ENCODE measurements at regions not wholly inside any gene's neighbourhood (a gene's known extent, or its start where the extent isn't known, plus 50 kb on each side); places are given as distances from the start of the nearest gene placed in this dataset.
"Not testable (repeated sequence)": the region's sequence is repeated elsewhere in the genome, so short reads cannot be mapped to it uniquely, and the experiment has no call there.

DNA sequence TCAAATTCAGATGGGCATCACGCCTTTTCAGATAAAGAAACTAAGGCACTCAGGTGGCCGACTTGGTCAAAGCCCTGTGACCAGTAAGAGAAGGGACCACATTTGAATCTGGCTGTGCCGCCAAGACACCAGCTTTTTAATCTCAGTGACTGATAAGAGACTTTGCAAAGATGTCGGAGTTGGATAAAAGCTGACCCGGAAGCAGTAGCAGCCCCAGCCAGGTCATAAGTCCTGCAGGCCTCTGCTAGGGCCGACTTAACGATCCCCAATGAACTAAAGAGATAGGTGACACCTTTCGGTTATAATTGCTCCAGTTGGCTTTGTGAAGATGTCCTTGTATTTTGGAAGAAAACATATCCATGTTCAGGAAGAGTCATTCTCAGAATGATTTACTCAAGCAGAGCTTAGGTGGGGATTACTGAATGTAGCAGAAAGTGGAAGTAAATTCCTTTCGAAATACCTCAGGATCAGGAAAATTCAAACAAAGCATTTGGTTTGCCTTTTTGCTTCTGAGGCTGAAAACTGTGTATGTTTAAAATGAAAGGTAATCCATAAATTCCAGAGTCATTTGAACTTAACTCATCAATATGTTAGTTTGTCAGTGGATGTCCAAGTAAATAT is 164.2 kb upstream of the PITRM1 start:
- Mint-ChIP-seq H3K27ac (no peak overlapping the region), H3K9me3 (no peaks in the 10 kb centered on the region), H3K4me1 (no peaks in the 10 kb centered on the region), H3K36me3 (ENCODE audit: low read depth) (no peaks in the 10 kb centered on the region), H3K27me3 (peaks cover 15% of the 10 kb centered on the region), H3K4me3 (no peak overlapping the region)
- intact Hi-C loops (cut with micrococcal nuclease): no loop called here
- no peak for DNase-seq

GRCh38 chr10:3333426-3333825 is 160.8 kb upstream of the PITRM1 start:
- no peaks in the 10 kb centered on the region for H3K36me3 Mint-ChIP-seq (ENCODE audit: low read depth)
- no peaks in the 10 kb centered on the region for H3K9me3 Mint-ChIP-seq
- peaks cover 4% of the 10 kb centered on the region for H3K27me3 Mint-ChIP-seq
- no peak for DNase-seq
- intact Hi-C loops (cut with micrococcal nuclease): no loop called here
- H3K4me1 Mint-ChIP-seq: no peaks in the 10 kb centered on the region
- no peak overlapping the region for H3K4me3 Mint-ChIP-seq
- H3K27ac Mint-ChIP-seq: no peak overlapping the region

DNA sequence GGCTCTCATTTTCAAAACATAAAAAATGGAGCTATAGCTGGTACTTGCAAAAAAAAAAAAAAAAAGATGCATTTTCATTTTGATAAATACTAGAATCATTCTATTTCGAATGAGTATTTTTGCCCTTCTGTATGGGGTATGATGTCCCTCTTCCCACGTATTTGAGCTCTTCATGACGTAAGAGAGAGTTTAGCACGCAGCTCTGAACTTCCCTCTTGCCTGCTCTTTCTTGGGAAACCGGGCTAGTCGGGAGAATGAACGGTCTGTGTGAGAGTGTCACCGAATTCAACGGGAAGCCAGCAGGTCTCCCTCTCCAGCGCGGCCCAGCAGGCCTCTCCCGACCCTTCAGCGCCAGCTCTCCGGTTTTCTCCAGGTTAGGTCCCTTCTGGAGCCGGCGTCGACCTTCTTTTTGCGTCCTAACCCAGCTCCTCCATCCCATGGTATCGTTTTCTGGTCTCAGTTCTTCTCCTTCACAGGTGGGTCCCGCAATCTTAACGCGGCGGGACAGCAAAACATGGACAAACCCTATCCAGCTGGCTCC is 159.2 kb upstream of the PITRM1 start:
- H3K27ac Mint-ChIP-seq: no peak overlapping the region
- H3K4me1 Mint-ChIP-seq: no peaks in the 10 kb centered on the region
- peaks cover 12% of the 10 kb centered on the region for H3K27me3 Mint-ChIP-seq
- H3K9me3 Mint-ChIP-seq: no peaks in the 10 kb centered on the region
- no peak overlapping the region for H3K4me3 Mint-ChIP-seq
- intact Hi-C loops (cut with micrococcal nuclease): no loop called here
- DNase-seq: no peak
- H3K36me3 Mint-ChIP-seq (ENCODE audit: low read depth): no peaks in the 10 kb centered on the region

- no peak for DNase-seq
- no peak overlapping the region for H3K4me3 Mint-ChIP-seq
- no peaks in the 10 kb centered on the region for H3K4me1 Mint-ChIP-seq
- H3K27me3 Mint-ChIP-seq: peaks cover 15% of the 10 kb centered on the region
- no peaks in the 10 kb centered on the region for H3K36me3 Mint-ChIP-seq (ENCODE audit: low read depth)
- H3K27ac Mint-ChIP-seq: no peak overlapping the region
- intact Hi-C loops (cut with micrococcal nuclease): no loop called here
- H3K9me3 Mint-ChIP-seq: no peaks in the 10 kb centered on the region
Observed at GRCh38 chr10:3331187-3331586, 158.6 kb upstream of the PITRM1 start.

DNA sequence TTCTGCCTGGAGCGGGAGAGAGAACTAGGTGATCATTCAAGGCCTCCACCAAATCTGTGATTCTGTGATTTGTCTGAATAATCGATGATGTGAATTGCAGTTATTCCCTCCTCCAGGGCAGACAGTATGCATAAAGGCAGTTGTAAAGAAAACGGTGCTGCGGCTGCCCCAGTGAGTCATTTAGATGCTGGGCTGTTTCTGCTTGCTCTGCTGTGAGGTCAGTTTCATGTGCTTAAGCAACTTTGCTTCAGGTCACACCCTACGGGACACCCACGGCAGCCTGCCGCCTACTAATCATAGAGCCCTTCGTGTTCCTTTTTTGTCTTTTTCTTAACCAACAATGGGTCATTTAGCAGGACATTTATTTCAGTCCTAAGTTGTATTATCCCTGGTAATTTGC is 158.1 kb upstream of the PITRM1 start:
- peaks cover 15% of the 10 kb centered on the region for H3K27me3 Mint-ChIP-seq
- no peak overlapping the region for H3K4me3 Mint-ChIP-seq
- intact Hi-C loops (cut with micrococcal nuclease): no loop called here
- DNase-seq: no peak
- no peak overlapping the region for H3K27ac Mint-ChIP-seq
- no peaks in the 10 kb centered on the region for H3K36me3 Mint-ChIP-seq (ENCODE audit: low read depth)
- no peaks in the 10 kb centered on the region for H3K9me3 Mint-ChIP-seq
- H3K4me1 Mint-ChIP-seq: no peaks in the 10 kb centered on the region

DNA sequence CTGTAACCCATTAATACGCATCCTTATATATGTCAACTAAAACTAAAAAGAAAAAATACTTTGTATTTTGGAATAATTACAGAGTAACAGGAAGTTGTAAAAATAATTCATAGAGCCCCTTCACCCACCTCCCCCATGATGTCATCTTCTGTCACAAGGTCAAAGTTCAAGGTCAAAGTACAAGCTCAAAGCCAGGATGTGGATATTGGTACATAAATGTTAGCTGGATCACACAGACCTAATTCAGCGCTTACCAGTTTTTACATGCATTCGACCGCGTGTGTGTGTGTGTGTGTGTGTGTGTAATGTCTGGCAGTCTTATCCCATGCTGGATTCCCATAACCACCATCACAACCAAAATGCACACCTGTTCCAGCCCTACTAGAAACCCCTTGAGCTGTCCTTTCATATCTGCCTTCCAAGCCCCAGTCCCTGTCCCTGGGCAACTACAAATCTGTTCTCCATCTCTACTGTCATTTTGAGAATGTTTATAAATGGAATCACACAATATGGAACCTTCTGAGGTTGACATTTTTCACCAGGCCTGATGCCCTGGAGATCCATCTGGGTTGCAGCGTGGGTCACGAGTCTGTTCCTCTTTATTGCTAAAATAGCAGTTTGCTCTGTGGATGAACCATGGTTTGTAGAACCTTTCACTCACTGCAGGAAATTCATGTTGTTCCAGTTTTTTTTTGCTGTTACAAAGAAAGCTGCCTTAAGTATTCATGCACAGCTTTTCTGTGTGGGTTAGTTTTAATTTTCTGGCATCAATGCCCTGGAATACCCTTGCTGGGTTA is 153.6 kb upstream of the PITRM1 start:
- Mint-ChIP-seq H3K4me1 (no peaks in the 10 kb centered on the region), H3K27ac (no peak overlapping the region), H3K4me3 (no peak overlapping the region), H3K36me3 (ENCODE audit: low read depth) (no peaks in the 10 kb centered on the region), H3K27me3 (peaks cover 14% of the 10 kb centered on the region), H3K9me3 (no peaks in the 10 kb centered on the region)
- DNase-seq: no peak
- intact Hi-C loops (cut with micrococcal nuclease): no loop called here

DNA sequence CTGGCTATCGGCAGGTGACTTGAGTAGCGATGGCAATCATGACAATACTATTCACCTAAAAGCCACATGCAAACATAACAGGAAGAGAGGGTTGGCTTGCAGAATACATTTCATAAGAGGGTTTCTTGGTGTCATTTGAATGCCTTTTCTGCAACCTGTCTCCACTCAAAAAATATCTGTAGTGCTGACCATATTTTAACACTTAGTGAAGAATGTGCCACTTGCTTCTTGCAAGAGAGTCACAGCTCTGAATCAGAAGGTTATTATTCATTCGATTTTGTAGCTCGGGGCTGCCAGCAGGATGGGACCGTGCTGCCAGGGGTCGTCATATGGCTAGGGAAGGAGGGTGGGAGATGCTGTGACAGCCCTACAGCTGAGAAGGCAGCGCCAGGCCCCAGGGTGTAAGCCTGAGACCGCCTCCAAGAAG is 152.0 kb upstream of the PITRM1 start:
- H3K36me3 Mint-ChIP-seq (ENCODE audit: low read depth): no peaks in the 10 kb centered on the region
- H3K27ac Mint-ChIP-seq: no peak overlapping the region
- intact Hi-C loops (cut with micrococcal nuclease): no loop called here

DNA sequence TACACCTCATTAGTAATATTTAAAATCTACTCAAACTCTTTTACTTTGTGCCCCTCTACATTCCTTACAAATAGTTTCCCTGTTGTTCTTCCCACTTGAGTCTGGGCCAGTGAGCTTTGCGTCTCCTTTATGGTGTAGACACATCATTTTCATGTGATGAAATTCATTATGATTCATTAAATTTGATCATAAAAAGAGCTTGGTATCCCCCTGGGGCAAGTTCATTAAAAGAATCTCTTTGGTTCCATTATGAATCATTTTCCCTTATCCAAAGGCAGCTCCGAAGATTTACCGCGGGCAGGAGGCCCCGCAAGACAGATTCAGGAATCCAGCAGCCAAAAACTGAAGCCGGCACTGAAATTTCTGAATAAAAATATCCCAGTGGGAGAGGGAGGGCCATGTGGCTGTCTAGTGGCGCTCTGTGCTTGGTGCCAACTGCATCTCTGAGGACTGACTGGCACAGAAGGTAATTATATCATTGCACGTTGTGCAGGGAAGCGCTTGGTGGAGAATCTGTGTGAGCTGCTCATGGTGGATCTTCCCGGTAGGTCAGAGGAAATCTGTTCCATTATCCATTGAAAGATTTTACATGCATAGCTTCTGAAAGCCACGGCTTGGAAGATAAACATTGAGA is 151.4 kb upstream of the PITRM1 start:
- H3K4me3 Mint-ChIP-seq: no peak overlapping the region
- no peaks in the 10 kb centered on the region for H3K36me3 Mint-ChIP-seq (ENCODE audit: low read depth)
- H3K27me3 Mint-ChIP-seq: peaks cover 14% of the 10 kb centered on the region
- no peaks in the 10 kb centered on the region for H3K4me1 Mint-ChIP-seq
- intact Hi-C loops (cut with micrococcal nuclease): no loop called here
- no peak overlapping the region for H3K27ac Mint-ChIP-seq
- DNase-seq: no peak
- H3K9me3 Mint-ChIP-seq: no peaks in the 10 kb centered on the region

More for the DNA sequence above, 152.0 kb upstream of the PITRM1 start:
- Mint-ChIP-seq H3K4me3 (no peak overlapping the region), H3K27me3 (peaks cover 14% of the 10 kb centered on the region), H3K4me1 (no peaks in the 10 kb centered on the region), H3K9me3 (no peaks in the 10 kb centered on the region)
- no peak for DNase-seq

GRCh38 chr10:3321123-3321522 is 148.5 kb upstream of the PITRM1 start:
- H3K9me3 Mint-ChIP-seq: no peaks in the 10 kb centered on the region
- intact Hi-C loops (cut with micrococcal nuclease): no loop called here
- no peak for DNase-seq
- H3K27ac Mint-ChIP-seq: no peak overlapping the region
- no peak overlapping the region for H3K4me3 Mint-ChIP-seq
- H3K4me1 Mint-ChIP-seq: no peaks in the 10 kb centered on the region
- peaks cover 6% of the 10 kb centered on the region for H3K27me3 Mint-ChIP-seq
- H3K36me3 Mint-ChIP-seq (ENCODE audit: low read depth): no peaks in the 10 kb centered on the region

DNA sequence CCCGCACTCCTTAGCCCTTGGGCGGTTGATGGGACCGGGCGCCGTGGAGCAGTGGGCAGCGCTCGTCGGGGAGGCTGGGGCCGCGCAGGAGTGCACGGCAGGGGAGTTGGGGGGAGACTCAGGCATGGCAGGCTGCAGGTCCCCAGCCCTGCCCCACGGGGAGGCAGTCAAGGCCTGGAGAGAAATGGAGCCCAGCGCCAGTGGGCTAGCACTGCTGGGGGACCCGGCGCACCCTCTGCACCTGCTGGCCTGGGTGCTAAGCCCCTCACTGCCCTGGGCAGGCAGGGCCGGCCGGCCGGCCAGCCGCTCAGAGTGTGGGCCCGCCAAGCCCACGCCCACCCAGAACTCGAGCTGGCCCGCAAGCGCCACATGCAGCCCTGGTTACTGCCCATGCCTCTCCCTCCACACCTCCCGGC is 147.2 kb upstream of the PITRM1 start:
- H3K9me3 Mint-ChIP-seq: no peaks in the 10 kb centered on the region
- no peak overlapping the region for H3K27ac Mint-ChIP-seq
- H3K36me3 Mint-ChIP-seq (ENCODE audit: low read depth): no peaks in the 10 kb centered on the region
- DNase-seq: no peak
- H3K27me3 Mint-ChIP-seq: peaks cover 8% of the 10 kb centered on the region
- H3K4me1 Mint-ChIP-seq: no peaks in the 10 kb centered on the region
- intact Hi-C loops (cut with micrococcal nuclease): no loop called here
- no peak overlapping the region for H3K4me3 Mint-ChIP-seq

- H3K36me3 Mint-ChIP-seq (ENCODE audit: low read depth); intact Hi-C loops (cut with micrococcal nuclease); H3K9me3 Mint-ChIP-seq; H3K27ac Mint-ChIP-seq; H3K4me3 Mint-ChIP-seq; H3K4me1 Mint-ChIP-seq; DNase-seq: not testable (repeated sequence)
- peaks cover 12% of the 10 kb centered on the region for H3K27me3 Mint-ChIP-seq
Observed at GRCh38 chr10:3318480-3318807, 145.9 kb upstream of the PITRM1 start.

- peaks cover 16% of the 10 kb centered on the region for H3K27me3 Mint-ChIP-seq
- H3K9me3 Mint-ChIP-seq; H3K36me3 Mint-ChIP-seq (ENCODE audit: low read depth); H3K4me3 Mint-ChIP-seq; DNase-seq; H3K4me1 Mint-ChIP-seq; H3K27ac Mint-ChIP-seq; intact Hi-C loops (cut with micrococcal nuclease): not testable (repeated sequence)
Observed at GRCh38 chr10:3317553-3318479, 145.2 kb upstream of the PITRM1 start.

DNA sequence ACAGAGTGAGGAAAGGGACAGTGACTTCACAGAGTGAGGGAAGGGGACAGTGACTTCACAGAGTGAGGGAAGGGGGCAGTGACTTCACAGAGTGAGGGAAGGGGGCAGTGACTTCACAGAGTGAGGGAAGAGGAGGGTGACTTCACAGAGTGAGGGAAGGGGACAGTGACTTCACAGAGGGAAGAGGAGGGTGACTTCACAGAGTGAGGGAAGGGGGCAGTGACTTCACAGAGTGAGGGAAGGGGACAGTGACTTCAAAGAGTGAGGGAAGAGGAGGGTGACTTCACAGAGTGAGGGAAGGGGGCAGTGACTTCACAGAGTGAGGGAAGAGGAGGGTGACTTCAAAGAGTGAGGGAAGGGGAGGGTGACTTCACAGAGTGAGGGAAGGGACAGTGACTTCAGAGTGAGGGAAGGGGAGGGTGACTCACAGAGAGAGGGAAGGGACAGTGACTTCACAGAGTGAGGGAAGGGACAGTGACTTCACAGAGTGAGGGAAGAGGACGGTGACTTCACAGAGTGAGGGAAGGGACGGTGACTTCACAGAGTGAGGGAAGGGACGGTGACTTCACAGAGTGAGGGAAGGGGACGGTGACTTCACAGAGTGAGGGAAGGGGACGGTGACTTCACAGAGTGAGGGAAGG is 142.0 kb upstream of the PITRM1 start:
- Mint-ChIP-seq H3K27ac (peak overlapping the region; percentile 63), H3K27me3 (peaks cover 26% of the 10 kb centered on the region)
- H3K9me3 Mint-ChIP-seq; DNase-seq; H3K4me1 Mint-ChIP-seq; H3K4me3 Mint-ChIP-seq; intact Hi-C loops (cut with micrococcal nuclease); H3K36me3 Mint-ChIP-seq (ENCODE audit: low read depth): not testable (repeated sequence)

Measured in activated CD4-positive, alpha-beta T cell treated with anti-CD3 and anti-CD28 coated beads, Interleukin-2, amount 10 ng/mL, durations not matched to agents 24 days and 14 days (primary cell).